Prostate gland (tissue), 2 donors: ENCODE measurements at regions not wholly inside any gene's neighbourhood (a gene's known extent, or its start where the extent isn't known, plus 50 kb on each side); places are given as distances from the start of the nearest gene placed in this dataset.
"Not testable (repeated sequence)": the region's sequence is repeated elsewhere in the genome, so short reads cannot be mapped to it uniquely, and the experiment has no call there.

ENCODE experiments used
- DNase-seq: peaks from one replicate; pipeline ENCODE4 v3.0.0-alpha.2; 2019; ENCODE audit warnings: low spot score
- H3K27ac ChIP-seq, 2 donors: fragments of 200-600 bp; sonication (generic); 2 replicates each; pipeline ENCODE4 v1.5.1; 2017 to 2019
- H3K27me3 ChIP-seq: fragments of 200-600 bp; sonication (generic); replicated peaks from 2 replicates; pipeline ENCODE4 v1.5.1; 2019; ENCODE audit not compliant: insufficient read depth
- H3K36me3 ChIP-seq, 2 donors: fragments of 200-600 bp; sonication (generic); 1 replicate in 1 of 2; 2 replicates in 1 of 2; pipeline versions ENCODE4 v1.5.1 to v1.8.1; 2017 to 2019
- H3K4me1 ChIP-seq: fragments of 200-600 bp; sonication (generic); replicated peaks from 2 replicates; pipeline ENCODE4 v1.5.1; 2019
- H3K4me3 ChIP-seq, 2 donors: fragments of 200-600 bp; sonication (generic); 2 replicates each; pipeline ENCODE4 v1.5.1; 2017 to 2019
- H3K9me3 ChIP-seq: fragments of 200-600 bp; sonication (generic); 2 replicates; pipeline ENCODE4 v1.5.1; 2017
- POLR2A ChIP-seq: fragments of 450-650 bp; IDR thresholded peaks from one replicate; pipeline ENCODE4 v1.6.1; 2016; ENCODE audit warnings: antibody characterized with exemption, mild to moderate bottlenecking
- POLR2AphosphoS5 ChIP-seq: sonication (generic); formaldehyde crosslinking; IDR thresholded peaks from one replicate; pipeline ENCODE4 v1.6.1; 2017; ENCODE audit warnings: antibody characterized with exemption
- WGBS: methylation state at CpG from one replicate; pipeline ENCODE4 v1.1.5; 2018; 5-methylcytosine and 5-hydroxymethylcytosine counted together
- intact Hi-C: fragments of 100-400 bp; cut with DNase I; formaldehyde crosslinking; loops from one replicate; pipeline ENCODE4 v1.14.2; 2022
- TF ChIP-seq, protein P1 (sequence below), 4 experiments: fragments of 200-600 bp in 2 of 4; fragments of 450-650 bp in 2 of 4; sonication (generic) in 2 of 4; IDR thresholded peaks; 1 replicate in 3 of 4; 2 replicates in 1 of 4; pipeline ENCODE4 v1.5.1; 2016 to 2019; ENCODE audit warnings: antibody characterized with exemption in 4 of 4, mild to moderate bottlenecking in 2 of 4, moderate library complexity in 2 of 4

DNA sequence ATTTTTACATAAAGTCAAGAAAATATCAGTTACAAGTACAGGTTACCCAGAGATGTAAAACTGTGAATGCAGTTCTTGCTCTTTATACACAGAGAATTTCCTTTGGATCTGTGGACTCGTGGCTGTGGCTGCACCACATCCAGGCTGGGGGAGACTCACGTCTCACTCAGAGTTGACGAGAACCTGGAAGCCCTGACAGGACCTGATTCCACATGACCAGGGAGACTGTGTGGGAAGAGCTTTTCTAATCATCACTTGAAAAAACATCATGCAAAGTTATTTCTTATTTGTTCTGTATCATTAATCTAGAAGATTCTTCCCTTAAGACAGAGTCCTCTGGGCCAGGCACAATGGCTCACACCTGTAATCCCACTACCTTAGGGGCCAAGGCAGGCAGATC, 1159.0 kb downstream of the RPIA start:
- no peak overlapping the region for H3K4me3 ChIP-seq
- H3K4me1 ChIP-seq: no peaks in the 10 kb centered on the region
- no peak overlapping the region for H3K27ac ChIP-seq
- 76% methylated on average over 3 of the region's 3 CpGs for WGBS
- no peaks in the 10 kb centered on the region for H3K9me3 ChIP-seq
- no peaks in the 10 kb centered on the region for H3K27me3 ChIP-seq
- no peak for TF ChIP-seq POLR2A
- TF ChIP-seq POLR2AphosphoS5: no peak
- TF ChIP-seq, protein P1, sequence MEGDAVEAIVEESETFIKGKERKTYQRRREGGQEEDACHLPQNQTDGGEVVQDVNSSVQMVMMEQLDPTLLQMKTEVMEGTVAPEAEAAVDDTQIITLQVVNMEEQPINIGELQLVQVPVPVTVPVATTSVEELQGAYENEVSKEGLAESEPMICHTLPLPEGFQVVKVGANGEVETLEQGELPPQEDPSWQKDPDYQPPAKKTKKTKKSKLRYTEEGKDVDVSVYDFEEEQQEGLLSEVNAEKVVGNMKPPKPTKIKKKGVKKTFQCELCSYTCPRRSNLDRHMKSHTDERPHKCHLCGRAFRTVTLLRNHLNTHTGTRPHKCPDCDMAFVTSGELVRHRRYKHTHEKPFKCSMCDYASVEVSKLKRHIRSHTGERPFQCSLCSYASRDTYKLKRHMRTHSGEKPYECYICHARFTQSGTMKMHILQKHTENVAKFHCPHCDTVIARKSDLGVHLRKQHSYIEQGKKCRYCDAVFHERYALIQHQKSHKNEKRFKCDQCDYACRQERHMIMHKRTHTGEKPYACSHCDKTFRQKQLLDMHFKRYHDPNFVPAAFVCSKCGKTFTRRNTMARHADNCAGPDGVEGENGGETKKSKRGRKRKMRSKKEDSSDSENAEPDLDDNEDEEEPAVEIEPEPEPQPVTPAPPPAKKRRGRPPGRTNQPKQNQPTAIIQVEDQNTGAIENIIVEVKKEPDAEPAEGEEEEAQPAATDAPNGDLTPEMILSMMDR (IDR thresholded peaks at IDR 0.05): no peak
- intact Hi-C loops: no loop called here
- H3K36me3 ChIP-seq: no peaks in the 10 kb centered on the region
- no peak for DNase-seq

DNA sequence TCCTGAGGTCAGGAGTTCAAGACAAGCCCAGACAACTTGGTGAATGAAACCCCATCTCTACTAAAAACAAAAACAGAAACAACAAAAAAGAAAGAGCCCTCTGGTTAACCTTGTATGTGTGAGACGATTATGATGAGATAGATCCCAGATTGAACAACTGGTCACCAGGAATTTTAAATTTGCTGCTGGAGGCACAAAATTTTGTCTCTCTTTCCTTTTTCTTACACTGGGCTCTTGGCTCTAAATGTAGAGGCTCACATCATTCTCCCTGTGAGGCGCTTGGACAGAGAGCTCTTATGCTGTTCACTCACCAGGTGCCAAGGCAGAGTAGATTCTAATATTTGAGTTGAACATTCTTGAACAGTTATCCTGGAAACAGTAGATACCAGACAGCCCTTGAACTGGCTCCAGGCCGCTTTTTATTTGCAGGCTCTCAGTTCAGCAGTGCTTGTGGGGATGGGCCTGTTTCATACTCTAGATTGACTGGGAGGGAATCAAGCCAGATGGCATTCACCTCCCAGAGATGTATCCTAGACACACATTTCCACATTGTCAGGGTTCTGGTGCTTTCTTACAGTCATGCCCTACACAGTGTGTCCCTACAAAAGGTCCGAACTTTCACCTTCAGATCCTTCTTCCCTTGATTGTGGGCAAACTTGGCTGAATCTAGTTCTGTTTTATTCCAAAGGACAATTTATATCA, 1159.6 kb downstream of the RPIA start:
- TF ChIP-seq, protein P1 (IDR thresholded peaks at IDR 0.05): no peak
- TF ChIP-seq POLR2A (no peak), POLR2AphosphoS5 (no peak)
- 89% methylated on average over 4 of the region's 4 CpGs for WGBS
- H3K9me3 ChIP-seq: no peaks in the 10 kb centered on the region
- H3K4me1 ChIP-seq: no peaks in the 10 kb centered on the region
- no peak for DNase-seq
- H3K27me3 ChIP-seq: no peaks in the 10 kb centered on the region
- intact Hi-C loops: no loop called here
- H3K4me3 ChIP-seq: no peak overlapping the region
- no peaks in the 10 kb centered on the region for H3K36me3 ChIP-seq
- H3K27ac ChIP-seq: no peak overlapping the region

DNA sequence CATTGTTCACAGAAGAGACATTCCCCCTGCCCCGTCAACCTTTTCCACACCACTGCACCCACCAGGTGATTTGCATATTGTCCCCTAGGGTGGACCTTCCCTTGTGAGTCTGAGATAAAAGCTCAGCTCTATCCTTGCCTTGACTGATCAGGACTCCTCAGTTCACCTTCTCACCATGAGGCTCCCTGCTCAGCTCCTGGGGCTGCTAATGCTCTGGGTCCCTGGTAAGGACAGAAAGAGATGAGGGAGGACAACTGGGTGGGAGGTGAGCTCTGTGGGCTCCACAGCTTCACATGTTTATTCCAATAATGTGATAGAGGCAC, 1160.1 kb downstream of the RPIA start:
- no peak overlapping the region for H3K27ac ChIP-seq
- H3K4me1 ChIP-seq: no peaks in the 10 kb centered on the region
- DNase-seq: no peak
- H3K9me3 ChIP-seq: no peaks in the 10 kb centered on the region
- no peak overlapping the region for H3K4me3 ChIP-seq
- no peaks in the 10 kb centered on the region for H3K36me3 ChIP-seq
- TF ChIP-seq POLR2AphosphoS5 (no peak), POLR2A (no peak)
- TF ChIP-seq, protein P1 (IDR thresholded peaks at IDR 0.05): no peak
- H3K27me3 ChIP-seq: no peaks in the 10 kb centered on the region
- 73% methylated on average over 1 of the region's 1 CpG for WGBS
- intact Hi-C loops: no loop called here

DNA sequence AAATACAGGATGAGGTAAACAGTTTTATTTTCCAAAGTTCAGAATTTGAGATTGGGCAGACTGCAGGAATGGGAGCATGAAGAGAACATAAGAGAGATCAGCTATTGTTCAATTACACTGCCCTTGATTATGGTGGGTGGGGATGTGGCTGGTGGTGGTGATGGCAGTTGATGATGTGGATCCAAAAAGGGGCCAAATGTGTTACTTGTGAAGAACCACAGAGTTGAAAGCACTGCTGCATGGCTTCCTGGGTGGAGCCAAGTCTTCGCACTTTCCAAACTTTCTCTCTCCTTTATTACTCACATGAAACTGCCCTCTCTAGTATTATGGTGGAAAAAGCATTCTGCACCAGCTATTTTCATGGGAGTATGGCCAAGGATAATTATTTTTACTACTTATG, 1162.0 kb downstream of the RPIA start:
- no CpG with 5 or more reads among the region's 1 CpG for WGBS
- H3K9me3 ChIP-seq, DNase-seq, H3K27ac ChIP-seq, H3K4me1 ChIP-seq, H3K4me3 ChIP-seq, intact Hi-C loops, H3K27me3 ChIP-seq, H3K36me3 ChIP-seq: not testable (repeated sequence)

DNA sequence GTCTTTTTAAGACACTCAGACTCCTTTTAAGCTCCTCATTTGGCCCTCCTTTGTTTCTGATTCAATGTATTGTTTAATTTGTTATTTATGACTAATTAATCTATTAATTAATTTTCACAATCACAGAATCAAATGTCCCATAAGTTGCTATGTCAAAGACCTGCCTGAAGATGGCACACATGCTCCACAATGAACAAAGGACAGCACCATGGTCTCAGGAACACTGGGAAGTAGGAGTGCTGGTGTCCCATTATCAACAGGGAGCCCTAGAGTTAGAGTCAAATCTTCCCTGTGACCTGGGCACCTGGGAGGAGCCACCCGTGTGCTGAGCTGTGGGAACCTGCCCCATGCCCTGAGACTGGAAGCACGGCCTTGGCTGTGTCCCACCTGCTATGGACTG, 1164.3 kb downstream of the RPIA start:
- H3K4me1 ChIP-seq, intact Hi-C loops, H3K36me3 ChIP-seq, H3K9me3 ChIP-seq, H3K27me3 ChIP-seq, H3K4me3 ChIP-seq, DNase-seq, H3K27ac ChIP-seq: not testable (repeated sequence)
- WGBS: no CpG with 5 or more reads among the region's 2 CpGs

DNA sequence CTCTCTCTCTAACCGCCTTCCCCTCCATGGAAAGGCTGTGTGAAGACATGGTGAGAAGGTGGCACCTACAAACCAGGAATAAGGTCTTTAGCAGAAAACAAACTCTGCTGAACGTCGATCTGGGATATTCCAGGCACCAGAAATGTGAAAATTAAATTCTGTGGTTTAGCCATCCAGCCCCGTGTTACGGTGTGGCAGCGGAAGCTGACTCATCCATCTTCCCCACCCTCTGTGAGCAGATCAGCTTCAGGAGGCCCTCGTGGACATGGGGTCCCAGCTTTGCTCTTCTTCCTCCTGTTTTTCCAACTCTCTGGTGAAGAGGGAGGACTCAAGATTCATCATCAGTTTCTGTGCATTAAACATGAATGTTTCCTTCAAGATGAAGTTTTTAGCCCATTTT, 1164.8 kb downstream of the RPIA start:
- H3K27me3 ChIP-seq, H3K4me1 ChIP-seq, H3K27ac ChIP-seq, H3K9me3 ChIP-seq, intact Hi-C loops, H3K4me3 ChIP-seq, DNase-seq, H3K36me3 ChIP-seq: not testable (repeated sequence)
- no CpG with 5 or more reads among the region's 7 CpGs for WGBS

DNA sequence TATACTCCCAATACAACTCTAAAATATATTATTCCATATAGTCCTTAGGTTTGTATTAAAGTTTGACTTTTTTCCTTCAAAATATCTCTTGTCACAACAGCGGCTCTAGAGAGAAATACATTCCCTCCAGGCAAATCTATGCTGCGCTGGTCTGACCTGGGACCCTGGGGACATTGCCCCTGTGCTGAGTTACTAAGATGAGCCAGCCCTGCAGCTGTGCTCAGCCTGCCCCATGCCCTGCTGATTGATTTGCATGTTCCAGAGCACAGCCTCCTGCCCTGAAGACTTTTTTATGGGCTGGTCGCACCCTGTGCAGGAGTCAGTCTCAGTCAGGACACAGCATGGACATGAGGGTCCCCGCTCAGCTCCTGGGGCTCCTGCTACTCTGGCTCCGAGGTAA, 1170.7 kb downstream of the RPIA start:
- H3K4me1 ChIP-seq, intact Hi-C loops, H3K4me3 ChIP-seq, H3K36me3 ChIP-seq, H3K9me3 ChIP-seq, DNase-seq, H3K27ac ChIP-seq, H3K27me3 ChIP-seq: not testable (repeated sequence)
- WGBS: no CpG with 5 or more reads among the region's 5 CpGs

DNA sequence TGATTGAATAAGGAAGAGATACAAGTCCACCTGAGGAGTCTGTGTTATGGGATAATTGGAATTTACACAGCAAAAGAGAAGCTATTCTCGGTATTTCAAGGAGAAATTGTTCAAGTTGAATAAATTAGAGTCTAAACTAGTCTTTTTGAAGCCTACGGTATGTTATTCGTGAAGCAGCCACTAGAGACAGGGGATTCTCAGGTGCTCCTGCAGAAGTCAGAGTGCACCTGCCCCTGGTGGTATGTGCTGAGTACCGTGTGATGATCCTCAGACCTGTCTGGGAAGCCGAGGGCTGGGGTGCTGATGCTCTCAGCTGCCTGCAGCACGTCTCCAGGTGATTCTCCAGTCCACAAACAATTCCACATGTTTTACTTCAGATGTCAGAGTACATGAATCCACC, 1171.7 kb downstream of the RPIA start:
- DNase-seq, H3K27me3 ChIP-seq, H3K27ac ChIP-seq, H3K4me1 ChIP-seq, H3K9me3 ChIP-seq, H3K4me3 ChIP-seq, H3K36me3 ChIP-seq, intact Hi-C loops: not testable (repeated sequence)
- no CpG with 5 or more reads among the region's 6 CpGs for WGBS

DNA sequence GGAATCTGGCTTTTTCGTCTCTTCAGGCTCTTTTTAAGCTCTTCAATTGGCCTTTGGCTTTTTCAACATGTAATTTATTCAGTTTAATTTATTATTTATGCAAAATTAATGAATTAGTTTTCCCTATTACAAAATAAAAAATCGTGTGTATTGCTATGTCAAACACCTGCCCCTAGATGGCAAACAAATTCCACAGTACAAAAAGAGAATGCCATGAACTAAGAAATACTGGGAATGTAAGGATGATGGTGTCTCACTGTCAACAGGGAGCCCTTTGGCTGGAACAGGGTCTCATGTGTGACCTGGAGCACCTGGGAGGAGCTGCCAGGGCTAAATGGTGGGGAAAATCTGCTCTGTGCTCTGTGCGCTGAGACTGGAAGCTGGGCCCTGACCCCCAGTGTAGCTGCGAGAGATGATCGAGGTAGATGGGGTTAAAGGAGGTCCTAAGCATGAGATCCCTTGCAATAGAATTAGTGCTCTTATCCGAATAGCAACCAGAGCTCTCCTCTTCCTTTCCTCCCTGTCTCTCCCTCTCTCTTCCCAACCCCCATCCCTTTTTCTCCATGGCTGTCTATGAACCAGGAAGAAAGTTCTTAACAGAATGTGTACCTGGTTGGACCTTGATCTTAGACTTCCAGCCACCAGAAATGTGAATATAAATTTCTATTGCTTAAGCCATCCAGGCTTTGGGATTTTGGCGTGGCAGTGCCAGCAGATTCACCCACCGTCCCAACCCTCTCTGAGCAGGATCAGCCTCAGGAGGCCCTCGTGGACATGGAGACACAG, 1183.5 kb downstream of the RPIA start:
- H3K4me1 ChIP-seq, DNase-seq, H3K9me3 ChIP-seq, H3K27me3 ChIP-seq, H3K27ac ChIP-seq, intact Hi-C loops, H3K4me3 ChIP-seq, H3K36me3 ChIP-seq: not testable (repeated sequence)
- 20% methylated on average over 2 of the region's 9 CpGs for WGBS
